ENCODE measurements at regions not wholly inside any gene's neighbourhood (a gene's known extent, or its start where the extent isn't known, plus 50 kb on each side); places are given as distances from the start of the nearest gene placed in this dataset.

DNA sequence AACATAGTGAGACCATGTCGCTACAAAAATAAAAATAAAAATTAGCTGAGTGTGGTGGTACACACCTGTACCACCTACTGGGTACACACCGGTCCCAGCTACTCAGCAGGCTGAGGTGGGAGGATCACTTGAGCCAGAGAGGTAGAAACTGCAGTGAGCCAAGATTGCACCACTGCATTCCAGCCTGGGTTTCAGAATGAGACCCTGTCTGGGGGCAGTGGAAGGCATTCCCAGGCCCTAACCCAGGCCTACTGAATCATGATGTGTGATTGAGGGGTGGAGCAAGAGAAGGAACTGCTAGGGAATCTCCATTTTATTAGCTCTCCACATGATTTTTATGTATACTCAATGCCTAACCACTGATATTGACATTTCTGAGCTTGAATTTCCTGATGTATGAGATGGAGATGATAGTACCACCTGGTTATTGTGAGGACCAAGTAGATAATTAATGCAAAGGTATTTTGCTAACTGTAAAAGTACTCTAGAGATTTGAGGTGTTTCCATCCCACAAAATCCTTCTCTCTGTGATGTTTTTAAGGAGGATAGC is 169.5 kb upstream of the UMPS start:
- Histone ChIP-seq H3K36me3 (no peaks in the 10 kb centered on the region), H3K9me3 (no peaks in the 10 kb centered on the region), H3K27ac (no peak overlapping the region), H3K4me1 (ENCODE audit: insufficient read depth) (peaks cover 4% of the 10 kb centered on the region), H3K4me3 (no peak overlapping the region), H3K27me3 (no peaks in the 10 kb centered on the region)
- 75 to 79% (median 77%) methylated on average over 2 of the region's 2 CpGs for WGBS, 3 donors
- no peak for TF ChIP-seq EP300 (IDR thresholded peaks at IDR 0.05)
- TF ChIP-seq POLR2A (IDR thresholded peaks at IDR 0.05): no peak
- TF ChIP-seq, protein P1, sequence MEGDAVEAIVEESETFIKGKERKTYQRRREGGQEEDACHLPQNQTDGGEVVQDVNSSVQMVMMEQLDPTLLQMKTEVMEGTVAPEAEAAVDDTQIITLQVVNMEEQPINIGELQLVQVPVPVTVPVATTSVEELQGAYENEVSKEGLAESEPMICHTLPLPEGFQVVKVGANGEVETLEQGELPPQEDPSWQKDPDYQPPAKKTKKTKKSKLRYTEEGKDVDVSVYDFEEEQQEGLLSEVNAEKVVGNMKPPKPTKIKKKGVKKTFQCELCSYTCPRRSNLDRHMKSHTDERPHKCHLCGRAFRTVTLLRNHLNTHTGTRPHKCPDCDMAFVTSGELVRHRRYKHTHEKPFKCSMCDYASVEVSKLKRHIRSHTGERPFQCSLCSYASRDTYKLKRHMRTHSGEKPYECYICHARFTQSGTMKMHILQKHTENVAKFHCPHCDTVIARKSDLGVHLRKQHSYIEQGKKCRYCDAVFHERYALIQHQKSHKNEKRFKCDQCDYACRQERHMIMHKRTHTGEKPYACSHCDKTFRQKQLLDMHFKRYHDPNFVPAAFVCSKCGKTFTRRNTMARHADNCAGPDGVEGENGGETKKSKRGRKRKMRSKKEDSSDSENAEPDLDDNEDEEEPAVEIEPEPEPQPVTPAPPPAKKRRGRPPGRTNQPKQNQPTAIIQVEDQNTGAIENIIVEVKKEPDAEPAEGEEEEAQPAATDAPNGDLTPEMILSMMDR (IDR thresholded peaks at IDR 0.05): no peak
- no peak for DNase-seq
- intact Hi-C loops (cut with DNase I): loop anchor here in 2 of 4 donors (5.0 to 10.0 kb wide), 3 partner anchors 124 to 344 kb away; no protein-coding TSS in a partner anchor

DNA sequence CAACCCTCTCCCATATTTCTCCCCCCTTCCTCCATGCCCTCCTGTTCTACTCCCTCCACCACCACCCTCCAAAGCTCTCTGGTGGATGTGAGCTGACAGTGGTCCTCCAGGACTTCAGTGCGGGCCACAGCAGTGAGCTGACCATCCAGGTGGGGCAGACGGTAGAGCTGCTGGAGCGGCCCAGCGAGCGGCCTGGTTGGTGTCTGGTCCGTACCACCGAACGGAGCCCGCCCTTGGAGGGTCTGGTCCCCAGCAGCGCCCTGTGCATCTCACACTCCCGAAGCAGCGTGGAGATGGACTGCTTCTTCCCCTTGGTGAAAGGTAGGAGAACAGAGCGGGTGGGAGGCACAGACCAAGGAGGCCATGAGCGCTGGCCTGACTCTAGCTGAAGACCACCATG is 167.5 kb upstream of the UMPS start:
- intact Hi-C loops (cut with DNase I): loop anchor here in 2 of 4 donors (5.0 to 10.0 kb wide), 3 partner anchors 122 to 342 kb away; no protein-coding TSS in a partner anchor
- no peak for DNase-seq
- 96 to 97% (median 97%) methylated on average over 14 of the region's 14 CpGs for WGBS, 3 donors
- no peak for TF ChIP-seq EP300 (IDR thresholded peaks at IDR 0.05)
- TF ChIP-seq, protein P1 (IDR thresholded peaks at IDR 0.05): no peak
- no peak for TF ChIP-seq POLR2A (IDR thresholded peaks at IDR 0.05)
- Histone ChIP-seq H3K36me3 (no peaks in the 10 kb centered on the region), H3K27ac (no peak overlapping the region), H3K4me1 (ENCODE audit: insufficient read depth) (peaks cover 1% of the 10 kb centered on the region), H3K27me3 (no peaks in the 10 kb centered on the region), H3K4me3 (no peak overlapping the region), H3K9me3 (no peaks in the 10 kb centered on the region)

DNA sequence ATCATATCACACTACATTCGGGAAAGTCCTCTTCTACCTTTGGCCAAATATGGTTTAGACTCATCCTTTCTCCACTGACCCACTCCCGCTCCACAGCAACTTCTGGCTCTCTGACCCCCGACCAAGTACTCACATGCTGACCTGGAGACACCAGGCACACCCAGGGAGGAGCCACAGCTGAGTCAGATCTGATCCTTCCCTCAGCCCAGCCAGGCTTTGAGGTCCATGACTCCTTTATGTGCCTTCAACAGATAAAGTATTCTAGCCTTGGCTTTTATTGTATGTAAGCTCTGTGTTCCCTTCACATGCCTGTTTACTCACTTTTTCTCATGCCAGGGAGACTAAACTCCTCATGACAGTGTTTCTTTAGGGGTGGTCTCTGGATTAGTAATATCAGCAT is 166.9 kb upstream of the UMPS start:
- Histone ChIP-seq H3K4me3 (no peak overlapping the region), H3K36me3 (no peaks in the 10 kb centered on the region), H3K27ac (no peak overlapping the region), H3K27me3 (no peaks in the 10 kb centered on the region), H3K4me1 (ENCODE audit: insufficient read depth) (peaks cover 1% of the 10 kb centered on the region), H3K9me3 (no peaks in the 10 kb centered on the region)
- WGBS, 3 donors: 74 to 85% (median 81%) methylated on average over 3 of the region's 3 CpGs
- TF ChIP-seq POLR2A (IDR thresholded peaks at IDR 0.05) (no peak), EP300 (IDR thresholded peaks at IDR 0.05) (no peak)
- TF ChIP-seq, protein P1 (IDR thresholded peaks at IDR 0.05): no peak
- no peak for DNase-seq
- intact Hi-C loops (cut with DNase I): loop anchor here in 2 of 4 donors (5.0 to 10.0 kb wide), 3 partner anchors 121 to 341 kb away; no protein-coding TSS in a partner anchor

DNA sequence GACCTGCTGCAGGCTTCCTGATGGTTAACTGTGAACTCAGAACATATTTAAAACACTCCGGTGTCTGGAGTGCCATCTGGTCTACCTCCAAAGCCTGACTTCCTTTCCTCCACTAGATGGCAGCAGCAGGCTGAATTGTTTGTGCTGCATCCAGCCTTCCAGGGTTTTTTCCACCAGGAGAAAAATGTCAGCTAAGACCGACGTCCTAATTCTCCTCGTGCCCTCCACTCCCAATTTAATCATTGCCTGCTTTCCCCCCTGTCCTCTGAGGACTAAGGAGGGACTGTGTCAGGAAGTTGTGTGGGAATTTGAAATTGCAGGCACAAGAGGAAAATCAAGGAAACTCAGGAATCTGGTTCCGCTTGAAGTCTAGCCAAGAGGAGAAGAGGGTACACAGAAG is 165.2 kb upstream of the UMPS start:
- peak; percentile 57 to 78 (median 70) for DNase-seq

More for the DNA sequence above, 165.2 kb upstream of the UMPS start:
- no peak overlapping the region for H3K4me3 ChIP-seq
- H3K9me3 ChIP-seq: no peaks in the 10 kb centered on the region
- H3K36me3 ChIP-seq: no peaks in the 10 kb centered on the region
- TF ChIP-seq, protein P1 (IDR thresholded peaks at IDR 0.05): peak; percentile 64 to 85 (median 75)
- no peak for TF ChIP-seq EP300 (IDR thresholded peaks at IDR 0.05)
- intact Hi-C loops (cut with DNase I): loop anchor here (5.0 to 10.0 kb wide), 4 partner anchors 120 to 340 kb away; no protein-coding TSS in a partner anchor
- H3K27me3 ChIP-seq: no peaks in the 10 kb centered on the region
- no peak overlapping the region for H3K27ac ChIP-seq
- WGBS, 3 donors: 19 to 20% (median 20%) methylated on average over 5 of the region's 5 CpGs
- H3K4me1 ChIP-seq (ENCODE audit: insufficient read depth): peaks cover 1% of the 10 kb centered on the region
